ENCODE measurements at regions not wholly inside any gene's neighbourhood (a gene's known extent, or its start where the extent isn't known, plus 50 kb on each side); places are given as distances from the start of the nearest gene placed in this dataset.

DNA sequence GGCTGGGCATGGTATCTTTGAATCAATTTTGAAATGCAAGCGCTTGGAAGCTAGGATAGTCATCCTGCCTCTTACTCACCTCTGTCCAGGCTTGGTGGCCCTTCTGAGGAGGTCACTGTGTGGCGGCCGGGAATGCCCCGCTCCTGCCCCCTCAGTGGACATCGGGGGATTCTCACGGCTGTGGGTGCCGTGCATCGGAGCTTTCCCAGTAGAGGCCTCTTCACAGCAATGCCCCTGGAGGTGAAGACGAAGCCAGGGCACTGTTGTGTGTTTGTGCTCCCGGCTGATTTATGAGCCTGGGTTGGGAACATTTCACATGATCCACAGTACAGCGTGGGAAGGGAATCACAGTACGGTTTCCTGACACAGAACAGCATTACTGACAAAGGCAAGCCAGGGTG, 147.5 kb downstream of the NXNL2 start:
- FAIRE-seq (no peak), DNase-seq (ENCODE audit: low read depth in 1 of 2, low spot score in 2 of 2) (no peak)
- no peak overlapping the region for H3K27ac ChIP-seq (ENCODE audit: low read depth, low read length)
- no peak overlapping the region for H3K14ac ChIP-seq (ENCODE audit: insufficient read length)
- peaks cover 0 to 6% of the 10 kb centered on the region in 2 experiments; a peak in 1 of 4 replicates for H3K9me3 ChIP-seq (ENCODE audit: insufficient read depth in 2 of 2, low read depth in 1 of 2, low read length in 1 of 2)
- H3K23ac ChIP-seq (ENCODE audit: insufficient read length): no peak overlapping the region
- H2BK20ac ChIP-seq (ENCODE audit: low read length): no peak overlapping the region
- CTCF ChIA-PET (ENCODE audit: partially characterized antibody): no interaction called here
- no peak overlapping the region for H3K4me3 ChIP-seq (ENCODE audit: extremely low read depth in 1 of 4, insufficient read depth in 2 of 4, low read depth in 3 of 4, low read length in 4 of 4)
- H2AFZ ChIP-seq (ENCODE audit: low read length): peak overlapping the region; percentile 53; the same call in 1 of the 2 replicates
- POLR2A ChIA-PET (ENCODE audit: partially characterized antibody): no interaction called here
- no peaks in the 10 kb centered on the region for H3K79me1 ChIP-seq (ENCODE audit: low read depth, low read length)
- no peak overlapping the region for H3K4ac ChIP-seq (replicated peaks; ENCODE audit: insufficient read length, low read depth, low read length)
- H3K9ac ChIP-seq (replicated peaks in 1 of 4; ENCODE audit: extremely low read depth in 1 of 4, low read depth in 3 of 4, low read length in 3 of 4): no peak overlapping the region
- H3K4me2 ChIP-seq (ENCODE audit: insufficient read depth in 1 of 2, low read depth in 2 of 2, low read length in 2 of 2): no peak overlapping the region
- H3K18ac ChIP-seq (ENCODE audit: extremely low read depth, low read length): no peak overlapping the region
- no peak overlapping the region for H2BK5ac ChIP-seq (ENCODE audit: low read depth, low read length)
- H3K27me3 ChIP-seq (replicated peaks in 1 of 4; ENCODE audit: control insufficient read depth in 3 of 4, extremely low read depth in 1 of 4, insufficient read depth in 3 of 4, low read length in 3 of 4): no peaks in the 10 kb centered on the region
- H3K36me3 ChIP-seq (ENCODE audit: control insufficient read depth in 2 of 4, insufficient read depth in 4 of 4, low read length in 3 of 4): no peaks in the 10 kb centered on the region
- H4K5ac ChIP-seq (ENCODE audit: insufficient read length, low read depth, low read length): no peak overlapping the region
- H2BK120ac ChIP-seq (replicated peaks; ENCODE audit: low read depth, low read length): no peak overlapping the region
- no peaks in the 10 kb centered on the region for H3K79me2 ChIP-seq (ENCODE audit: control insufficient read depth in 1 of 2, insufficient read depth in 2 of 2, low read length in 2 of 2)
- no peaks in the 10 kb centered on the region for H4K20me1 ChIP-seq (replicated peaks in 1 of 2; ENCODE audit: control insufficient read depth in 1 of 2, insufficient read depth in 2 of 2, low read length in 2 of 2)
- no peaks in the 10 kb centered on the region for H3K4me1 ChIP-seq (replicated peaks in 1 of 4; ENCODE audit: control insufficient read depth in 3 of 4, insufficient read depth in 4 of 4, low read length in 3 of 4)
- no peaks in the 10 kb centered on the region for H3K23me2 ChIP-seq (ENCODE audit: low read depth, low read length)
- no peak overlapping the region for H2BK12ac ChIP-seq (ENCODE audit: low read depth, low read length)
- no peak overlapping the region for H2AK5ac ChIP-seq (ENCODE audit: low read depth, low read length)
- no peak overlapping the region for H3K56ac ChIP-seq (replicated peaks; ENCODE audit: insufficient read length, low read depth, low read length)
- H4K8ac ChIP-seq (ENCODE audit: extremely low read depth, insufficient read depth, low read length): no peak overlapping the region
- H4K91ac ChIP-seq (replicated peaks; ENCODE audit: insufficient read length, low read length): no peak overlapping the region
- 85% methylated on average over 12 of the region's 12 CpGs; no CpG with 5 or more reads in 1 of the 2 experiments for WGBS, 2 experiments (ENCODE audit: extremely low coverage in 1 of 2, insufficient coverage in 1 of 2, insufficient read length in 1 of 2, insufficient replicate concordance in 2 of 2, low coverage in 1 of 2, low lambda C conversion rate in 2 of 2, missing lambda C conversion rate in 1 of 2)
- H2BK15ac ChIP-seq (ENCODE audit: low read length): no peak overlapping the region
- TF ChIP-seq EZH2 (IDR thresholded peaks at IDR 0.05; ENCODE audit: low read depth, low read length, severe bottlenecking) (no peak), GTF2F1 (IDR thresholded peaks at IDR 0.05; ENCODE audit: borderline replicate concordance, low read depth, low read length) (no peak), HDAC2 (IDR thresholded peaks at IDR 0.05; ENCODE audit: borderline replicate concordance in 1 of 2, low read depth in 2 of 2, low read length in 2 of 2) (no peak), CBX8 (IDR thresholded peaks at IDR 0.05; ENCODE audit: borderline replicate concordance, low read depth, low read length) (no peak), RFX5 (IDR thresholded peaks at IDR 0.05; ENCODE audit: borderline replicate concordance, low read depth, low read length) (no peak), RAD21 (IDR thresholded peaks at IDR 0.05 in 1 of 2, conservative IDR thresholded peaks at IDR 0.05 in 1 of 2; ENCODE audit: low read depth in 2 of 2, low read length in 2 of 2) (no peak), SP2 (IDR thresholded peaks at IDR 0.05; ENCODE audit: low read length) (no peak), POLR2AphosphoS5 (IDR thresholded peaks at IDR 0.05; ENCODE audit: low read depth, low read length) (no peak), CHD1 (IDR thresholded peaks at IDR 0.05; ENCODE audit: low read depth, low read length) (no peak), E2F6 (IDR thresholded peaks at IDR 0.05) (no peak), USF2 (IDR thresholded peaks at IDR 0.05; ENCODE audit: low read length) (no peak)
- TF ChIP-seq, protein P1, sequence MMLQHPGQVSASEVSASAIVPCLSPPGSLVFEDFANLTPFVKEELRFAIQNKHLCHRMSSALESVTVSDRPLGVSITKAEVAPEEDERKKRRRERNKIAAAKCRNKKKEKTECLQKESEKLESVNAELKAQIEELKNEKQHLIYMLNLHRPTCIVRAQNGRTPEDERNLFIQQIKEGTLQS (IDR thresholded peaks at IDR 0.05; ENCODE audit: insufficient read depth, low read depth, low read length): no peak

All from H1 (cell line).